Erythroblast (primary cell): ENCODE measurements at regions not wholly inside any gene's neighbourhood (a gene's known extent, or its start where the extent isn't known, plus 50 kb on each side); places are given as distances from the start of the nearest gene placed in this dataset.

Experiments used
- GATA1 ChIP-seq: IDR thresholded peaks from 2 replicates; pipeline ENCODE4 v1.6.1; 2011; ENCODE audit warnings: low read depth, mild to moderate bottlenecking, control low read depth, low read length, moderate library complexity
- POLR2A ChIP-seq: IDR thresholded peaks from 2 replicates; pipeline ENCODE4 v1.6.1; 2011; ENCODE audit warnings: mild to moderate bottlenecking, low read length

DNA sequence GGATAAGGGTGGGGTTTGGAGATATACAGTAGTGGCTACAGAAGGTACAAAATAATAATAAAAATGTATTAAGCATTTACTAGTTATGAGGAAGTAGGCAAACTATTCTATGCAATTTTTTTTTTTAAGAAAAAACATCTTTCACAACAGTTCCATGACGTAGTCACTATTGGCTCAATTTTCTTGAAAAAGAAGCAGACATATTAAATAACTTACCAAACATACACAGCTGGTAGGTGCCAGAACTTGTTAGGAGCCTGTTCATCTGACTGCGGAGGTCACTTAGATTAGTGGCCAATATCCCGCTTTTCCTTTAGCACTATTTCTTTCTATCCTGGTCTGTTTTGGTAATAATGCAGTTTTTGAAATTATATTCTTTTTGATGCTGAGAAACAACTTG is 593.5 kb downstream of the KCTD12 start:
- TF ChIP-seq POLR2A = no peak
- TF ChIP-seq GATA1 = no peak
